RWPE2 (cell line): ENCODE measurements at regions not wholly inside any gene's neighbourhood (a gene's known extent, or its start where the extent isn't known, plus 50 kb on each side); places are given as distances from the start of the nearest gene placed in this dataset.

ENCODE experiments used
- ATAC-seq: fragments of 200-7000 bp; cut with Tn5 transposase; 3 replicates; pipeline ENCODE4 v1.9.1; 2021; ENCODE audit warnings: low read depth
- DNase-seq: peaks from one replicate; pipeline ENCODE4 v3.0.0-alpha.2; 2020; ENCODE audit warnings: low spot score
- H3K27ac ChIP-seq: fragments of 450-650 bp; 2 replicates; pipeline ENCODE4 v1.5.1; 2017; ENCODE audit warnings: mild to moderate bottlenecking; ENCODE audit not compliant: poor library complexity, severe bottlenecking
- H3K27me3 ChIP-seq: fragments of 250-450 bp; sonication (Bioruptor Pico); 2 replicates; pipeline ENCODE4 v1.5.1; 2021; ENCODE audit warnings: mild to moderate bottlenecking, moderate library complexity; ENCODE audit not compliant: insufficient read depth, poor library complexity, severe bottlenecking
- H3K36me3 ChIP-seq: fragments of 250-450 bp; sonication (Bioruptor Pico); 2 replicates; pipeline ENCODE4 v1.5.1; 2020; ENCODE audit warnings: low read depth, mild to moderate bottlenecking, moderate library complexity
- H3K4me1 ChIP-seq: fragments of 250-450 bp; sonication (Bioruptor Pico); 2 replicates; pipeline ENCODE4 v1.5.1; 2021; ENCODE audit warnings: mild to moderate bottlenecking, moderate library complexity; ENCODE audit not compliant: insufficient read depth, poor library complexity, severe bottlenecking
- H3K4me3 ChIP-seq: fragments of 250-450 bp; sonication (Bioruptor Pico); 2 replicates; pipeline ENCODE4 v1.5.1; 2021; ENCODE audit warnings: mild to moderate bottlenecking, moderate library complexity; ENCODE audit not compliant: severe bottlenecking
- H3K9me3 ChIP-seq: fragments of 250-450 bp; sonication (Bioruptor Pico); 2 replicates; pipeline ENCODE4 v1.5.1; 2021; ENCODE audit warnings: mild to moderate bottlenecking, moderate library complexity; ENCODE audit not compliant: severe bottlenecking
- CTCF ChIP-seq: fragments of 450-650 bp; IDR thresholded peaks from one replicate; pipeline ENCODE4 v1.5.1; 2017; ENCODE audit warnings: mild to moderate bottlenecking, moderate library complexity; ENCODE audit not compliant: poor library complexity, severe bottlenecking

DNA sequence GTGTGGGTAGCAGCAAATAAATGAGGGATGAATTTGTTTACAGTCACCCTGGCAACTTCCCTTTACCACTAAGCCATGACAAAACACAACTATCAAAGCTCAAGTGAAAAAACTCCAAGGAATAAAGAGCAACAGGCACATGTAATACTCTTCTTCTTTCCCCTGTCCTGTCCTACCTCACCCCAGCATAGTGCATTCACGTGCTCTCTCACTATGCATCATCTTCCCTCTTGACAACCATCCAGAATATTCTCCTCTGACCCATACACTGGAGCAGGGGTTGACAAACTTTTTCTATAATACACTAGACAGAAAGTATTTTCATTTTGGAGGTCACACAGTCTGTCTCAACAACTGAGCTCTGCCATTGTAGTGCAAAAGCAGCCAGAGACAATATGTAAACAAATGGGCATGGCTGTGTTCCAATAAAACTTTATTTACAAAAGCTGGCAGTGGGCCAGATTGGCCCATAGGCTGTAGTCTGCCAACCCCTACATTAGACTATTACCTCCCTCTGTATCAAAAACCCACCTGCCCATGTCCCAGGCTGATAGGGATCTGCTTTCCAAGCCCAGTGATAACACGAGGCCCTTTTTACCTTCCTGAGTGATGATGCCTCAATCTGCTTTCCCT is 354.5 kb downstream of the FGFR2 start:
- no peak for DNase-seq
- H3K36me3 ChIP-seq = no peaks in the 10 kb centered on the region
- H3K4me1 ChIP-seq = no peaks in the 10 kb centered on the region

DNA sequence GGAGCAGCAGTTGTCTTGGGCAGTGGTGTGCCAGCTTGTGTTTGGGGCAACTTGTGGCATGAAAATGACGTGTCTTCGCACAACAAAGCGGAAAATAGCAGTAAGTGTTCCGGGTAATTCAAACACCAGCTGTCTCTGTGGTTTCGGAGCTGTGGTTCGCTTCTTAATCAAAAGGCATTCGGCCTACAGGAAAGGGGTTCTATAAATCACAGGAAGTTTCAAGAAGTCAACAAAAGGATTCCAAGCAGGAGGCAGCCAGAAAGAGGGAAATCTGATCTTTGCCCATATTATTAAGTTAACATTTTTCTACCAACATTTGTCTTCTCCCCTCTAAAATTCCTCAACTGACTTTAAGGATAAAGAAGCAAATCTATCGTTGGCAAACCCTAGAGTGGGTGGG is 353.4 kb downstream of the FGFR2 start:
- H3K4me1 ChIP-seq = no peaks in the 10 kb centered on the region
- no peaks in the 10 kb centered on the region for H3K36me3 ChIP-seq
- H3K9me3 ChIP-seq = no peaks in the 10 kb centered on the region
- TF ChIP-seq CTCF = no peak
- ATAC-seq (no peak), DNase-seq (no peak)
- no peak overlapping the region for H3K4me3 ChIP-seq
- no peaks in the 10 kb centered on the region for H3K27me3 ChIP-seq
- H3K27ac ChIP-seq = no peak overlapping the region

More for the DNA sequence above, 354.5 kb downstream of the FGFR2 start:
- ATAC-seq = no peak
- Histone ChIP-seq H3K4me3 (no peak overlapping the region), H3K27ac (no peak overlapping the region), H3K27me3 (no peaks in the 10 kb centered on the region), H3K9me3 (no peaks in the 10 kb centered on the region)
- no peak for TF ChIP-seq CTCF

DNA sequence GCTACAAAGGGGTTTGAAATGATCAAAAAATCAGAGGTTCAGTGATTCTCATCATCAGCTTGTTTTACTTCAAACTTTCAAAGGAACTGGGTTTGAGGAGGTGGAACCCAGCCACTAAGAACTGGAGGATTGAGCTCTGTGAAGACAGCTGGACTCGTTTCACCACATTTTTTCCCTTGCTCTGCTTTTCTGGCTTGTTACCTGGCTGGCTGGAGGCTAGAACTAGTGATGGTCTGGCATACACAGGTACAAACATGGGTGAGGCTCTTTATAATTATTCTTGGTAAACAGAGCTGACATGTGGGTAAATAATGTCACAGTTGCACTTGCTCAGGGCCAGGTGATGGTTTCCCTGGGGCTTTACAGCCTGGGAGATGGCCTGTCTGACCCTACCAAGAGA is 352.5 kb downstream of the FGFR2 start:
- DNase-seq = no peak
- no peak overlapping the region for H3K4me3 ChIP-seq
- no peak for TF ChIP-seq CTCF
- no peak overlapping the region for H3K27ac ChIP-seq
- no peaks in the 10 kb centered on the region for H3K4me1 ChIP-seq
- no peak for ATAC-seq
- no peaks in the 10 kb centered on the region for H3K36me3 ChIP-seq
- H3K27me3 ChIP-seq = no peaks in the 10 kb centered on the region
- no peaks in the 10 kb centered on the region for H3K9me3 ChIP-seq

DNA sequence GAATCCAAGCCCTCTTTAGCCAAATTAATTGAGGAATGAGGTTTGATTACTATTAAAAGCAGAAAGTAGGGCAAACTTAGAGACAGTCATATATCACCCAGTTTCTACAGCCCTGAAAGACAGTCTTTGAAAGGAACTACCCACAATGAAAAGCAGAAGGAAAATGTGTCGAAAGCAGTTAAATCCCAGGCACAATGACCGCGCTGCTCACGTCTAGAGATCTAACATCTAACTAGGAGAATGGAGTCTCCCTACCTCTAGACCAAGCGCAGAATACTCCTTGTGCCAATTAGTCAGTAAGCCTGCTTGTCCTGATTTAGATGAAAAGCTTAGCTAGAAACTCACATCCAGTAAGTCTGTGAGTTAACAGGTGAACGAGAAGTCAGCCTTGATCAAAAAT is 350.0 kb downstream of the FGFR2 start:
- no peaks in the 10 kb centered on the region for H3K9me3 ChIP-seq
- H3K36me3 ChIP-seq = no peaks in the 10 kb centered on the region
- DNase-seq (no peak), ATAC-seq (no peak)
- no peak overlapping the region for H3K4me3 ChIP-seq
- H3K4me1 ChIP-seq = no peaks in the 10 kb centered on the region
- no peaks in the 10 kb centered on the region for H3K27me3 ChIP-seq
- no peak overlapping the region for H3K27ac ChIP-seq
- TF ChIP-seq CTCF = no peak

- Histone ChIP-seq H3K9me3 (no peaks in the 10 kb centered on the region), H3K27ac (no peak overlapping the region), H3K4me3 (no peak overlapping the region), H3K4me1 (no peaks in the 10 kb centered on the region), H3K27me3 (no peaks in the 10 kb centered on the region), H3K36me3 (no peaks in the 10 kb centered on the region)
- no peak for TF ChIP-seq CTCF
- ATAC-seq (no peak), DNase-seq (no peak)
Observed at GRCh38 chr10:121250995-121251764, 347.1 kb downstream of the FGFR2 start.
